ENCODE measurements at regions not wholly inside any gene's neighbourhood (a gene's known extent, or its start where the extent isn't known, plus 50 kb on each side); places are given as distances from the start of the nearest gene placed in this dataset.
"Not testable (repeated sequence)": the region's sequence is repeated elsewhere in the genome, so short reads cannot be mapped to it uniquely, and the experiment has no call there.

DNA sequence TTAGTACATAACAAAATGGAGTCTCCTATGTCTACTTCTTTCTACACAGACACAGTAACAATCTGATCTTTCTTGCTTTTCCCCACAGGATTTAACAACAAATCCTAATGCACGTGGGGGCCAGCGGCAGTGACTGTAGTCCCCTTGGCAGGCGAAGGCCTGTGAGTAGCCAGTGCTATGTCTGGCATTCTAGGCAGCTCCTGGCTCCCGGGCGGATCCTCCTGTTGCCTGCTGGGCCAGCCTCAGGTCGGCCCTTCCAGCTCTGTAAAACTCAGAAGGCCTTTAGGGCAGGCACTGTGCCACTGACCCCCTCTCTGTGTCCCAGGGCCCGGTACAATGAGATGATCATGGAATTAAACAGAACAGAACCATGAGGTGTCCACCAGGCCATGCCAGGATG, 3981.7 kb upstream of the TPTE start:
- DNase-seq (ENCODE audit: low read depth); H3K4me3 ChIP-seq (ENCODE audit: low read depth, low read length): not testable (repeated sequence)

DNA sequence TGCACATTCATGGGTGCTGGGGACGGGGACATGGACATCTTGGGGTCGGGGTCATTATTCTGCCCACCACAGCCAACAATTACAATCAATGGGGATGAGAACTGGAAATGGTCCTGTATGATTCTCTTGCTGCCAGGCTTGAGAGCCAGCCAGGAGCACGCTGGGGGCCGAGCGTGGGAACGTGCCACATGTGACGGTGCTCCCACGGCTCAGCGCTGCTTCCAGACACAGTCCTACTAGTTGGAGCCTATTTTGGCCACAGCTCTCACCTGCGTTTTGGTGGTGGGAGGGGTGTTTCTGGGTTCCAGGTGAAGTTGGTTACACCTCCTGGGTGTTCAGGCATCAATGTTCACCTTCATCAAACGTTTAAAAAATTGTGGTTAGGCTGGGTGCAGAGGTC, 3980.3 kb upstream of the TPTE start:
- H3K4me3 ChIP-seq (ENCODE audit: low read depth, low read length); DNase-seq (ENCODE audit: low read depth): not testable (repeated sequence)

DNA sequence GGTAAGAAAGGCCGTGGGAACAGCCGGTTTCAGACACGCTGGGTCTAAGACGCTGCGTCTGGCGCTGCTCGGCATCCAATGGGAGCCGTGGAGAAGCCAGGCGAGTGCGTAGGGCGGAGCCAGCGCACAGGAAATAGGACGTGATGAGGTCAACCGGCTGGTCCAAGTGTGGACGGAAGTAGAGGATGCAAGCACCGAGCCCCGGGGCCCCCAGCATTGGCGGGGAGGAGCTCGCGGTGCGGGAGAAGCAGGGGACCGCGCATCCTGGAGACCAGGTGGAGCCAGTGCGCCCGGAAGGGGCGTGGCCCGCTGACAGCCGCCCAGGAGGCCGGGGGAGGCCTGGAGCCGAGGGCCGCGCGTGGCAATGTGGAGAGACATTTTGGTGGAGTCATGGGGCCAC, 3976.1 kb upstream of the TPTE start:
- not testable (repeated sequence) for DNase-seq (ENCODE audit: low read depth); H3K4me3 ChIP-seq (ENCODE audit: low read depth, low read length)

DNA sequence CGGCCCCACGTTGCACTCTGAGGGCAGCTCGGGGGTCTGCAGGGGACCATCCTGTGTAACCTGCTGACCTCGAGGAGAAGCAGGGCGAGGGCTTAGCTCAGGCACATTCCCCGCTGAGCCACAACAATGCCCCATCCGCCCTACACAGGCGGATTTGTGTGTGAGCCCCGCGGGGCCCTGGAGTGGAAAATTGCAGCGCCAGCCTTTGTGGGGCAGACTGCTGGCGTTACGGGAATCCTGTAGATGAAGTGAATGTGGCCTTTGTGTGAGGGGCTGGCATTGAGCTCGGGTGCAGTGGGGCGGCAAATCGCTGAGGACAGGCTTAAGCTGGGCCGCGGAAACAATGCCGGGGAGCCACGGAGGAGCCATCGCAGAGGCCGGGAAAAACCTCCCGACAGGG, 3970.3 kb upstream of the TPTE start:
- not testable (repeated sequence) for H3K4me3 ChIP-seq (ENCODE audit: low read depth, low read length); DNase-seq (ENCODE audit: low read depth)

DNA sequence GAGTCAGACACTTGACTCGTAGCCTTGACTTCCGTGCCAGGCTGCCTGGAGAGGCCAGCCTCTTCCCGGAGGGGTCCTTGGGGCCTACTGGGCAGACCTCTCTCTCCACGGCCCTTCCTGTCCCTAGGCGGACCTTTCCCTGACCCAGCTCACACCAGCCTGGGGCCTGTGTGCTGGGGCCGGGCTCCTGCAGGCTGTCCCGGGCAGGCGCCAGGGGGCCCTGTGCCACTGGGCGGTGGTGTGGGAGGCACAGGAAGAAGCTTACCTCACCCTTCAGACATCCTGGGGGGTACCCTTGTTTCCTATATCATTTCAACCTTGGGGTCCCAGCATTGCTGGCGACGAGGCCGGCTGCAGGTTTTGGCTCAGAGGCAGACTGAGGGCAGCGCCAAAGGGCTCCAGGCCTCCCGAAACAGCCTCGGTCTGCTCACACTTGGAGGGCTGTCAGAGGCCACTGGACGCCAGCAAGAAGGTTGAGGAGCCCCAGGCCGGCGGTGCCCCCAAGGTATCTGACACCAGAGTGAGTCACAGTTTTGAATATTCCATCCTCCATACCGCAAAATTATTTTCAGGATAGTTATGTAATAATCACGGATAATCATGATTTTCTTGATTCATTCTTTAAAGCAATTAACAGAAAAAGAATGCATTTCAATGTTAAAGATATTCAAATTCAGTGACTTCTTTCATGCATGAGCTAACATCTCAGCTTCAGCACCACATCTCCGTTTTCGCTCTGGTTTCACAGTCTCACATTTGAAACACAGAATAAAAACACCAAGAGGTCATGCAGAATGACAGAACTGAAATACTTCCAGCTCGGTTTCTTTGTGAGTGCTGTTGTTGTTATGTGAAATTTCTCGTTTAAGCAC, 3967.6 kb upstream of the TPTE start:
- DNase-seq (ENCODE audit: low read depth); H3K4me3 ChIP-seq (ENCODE audit: low read depth, low read length): not testable (repeated sequence)

DNA sequence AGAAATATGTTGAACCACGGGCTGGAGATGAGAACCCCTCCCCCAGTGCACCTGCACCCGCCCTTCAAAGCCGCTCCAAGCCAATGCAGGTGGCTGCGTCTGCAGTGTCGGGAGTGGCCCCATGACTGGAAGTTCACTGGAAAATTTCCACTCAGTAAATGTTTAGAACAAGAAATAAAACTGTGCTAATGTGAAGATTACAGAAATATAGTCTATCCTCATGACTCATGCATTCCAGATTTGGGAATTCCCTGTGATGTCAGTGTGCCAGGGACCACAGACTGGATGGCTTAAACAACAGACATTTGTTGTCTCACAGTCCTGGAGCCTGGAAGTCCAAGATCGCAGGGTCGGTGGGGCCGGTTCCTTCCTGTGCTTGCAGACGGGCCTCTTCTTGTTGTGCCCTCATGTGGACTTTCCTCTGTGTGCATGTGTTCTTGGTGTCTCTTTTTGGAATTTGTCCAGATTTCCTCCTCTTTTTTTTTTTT, 3967.0 kb upstream of the TPTE start:
- H3K4me3 ChIP-seq (ENCODE audit: low read depth, low read length); DNase-seq (ENCODE audit: low read depth): not testable (repeated sequence)

DNA sequence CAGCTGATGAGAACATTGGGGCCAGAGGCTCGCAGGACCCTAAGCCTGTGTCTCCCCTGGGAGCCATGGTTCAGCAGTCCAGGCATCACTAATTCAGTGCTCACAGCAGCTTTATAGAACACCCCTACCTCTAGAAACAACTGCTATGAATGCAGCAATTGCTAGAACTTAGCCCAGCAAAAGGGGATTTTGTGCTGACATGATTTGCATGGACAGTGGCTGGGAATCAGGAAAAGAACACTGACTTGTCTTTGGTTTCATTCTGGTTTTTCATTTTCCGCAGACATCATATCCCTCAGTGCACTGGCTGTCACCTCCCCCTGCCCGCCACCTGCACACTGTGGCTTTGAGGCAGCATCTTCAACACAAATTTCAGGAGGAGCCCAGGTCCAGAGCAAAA, 3964.9 kb upstream of the TPTE start:
- DNase-seq (ENCODE audit: low read depth); H3K4me3 ChIP-seq (ENCODE audit: low read depth, low read length): not testable (repeated sequence)

DNA sequence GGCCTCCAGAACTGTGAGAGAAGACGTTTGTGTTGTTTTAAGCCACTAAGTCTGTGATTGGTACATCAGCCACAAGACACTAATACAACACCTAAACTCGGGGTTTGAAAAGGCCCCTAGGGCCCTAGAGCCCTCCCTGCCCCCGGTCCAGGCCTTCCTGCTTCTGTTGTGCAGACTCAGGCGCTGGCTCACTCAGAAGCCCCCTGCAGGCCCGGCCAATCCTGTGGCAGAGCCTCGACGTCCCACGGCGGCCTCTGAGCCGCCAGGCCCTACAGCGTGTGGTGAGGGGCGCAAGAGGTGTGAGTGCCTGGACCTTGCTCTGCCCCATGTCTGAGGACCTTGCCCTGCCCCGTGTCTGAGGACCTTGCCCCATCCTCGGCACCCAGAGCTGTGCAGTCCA, 3964.0 kb upstream of the TPTE start:
- not testable (repeated sequence) for DNase-seq (ENCODE audit: low read depth); H3K4me3 ChIP-seq (ENCODE audit: low read depth, low read length)

DNA sequence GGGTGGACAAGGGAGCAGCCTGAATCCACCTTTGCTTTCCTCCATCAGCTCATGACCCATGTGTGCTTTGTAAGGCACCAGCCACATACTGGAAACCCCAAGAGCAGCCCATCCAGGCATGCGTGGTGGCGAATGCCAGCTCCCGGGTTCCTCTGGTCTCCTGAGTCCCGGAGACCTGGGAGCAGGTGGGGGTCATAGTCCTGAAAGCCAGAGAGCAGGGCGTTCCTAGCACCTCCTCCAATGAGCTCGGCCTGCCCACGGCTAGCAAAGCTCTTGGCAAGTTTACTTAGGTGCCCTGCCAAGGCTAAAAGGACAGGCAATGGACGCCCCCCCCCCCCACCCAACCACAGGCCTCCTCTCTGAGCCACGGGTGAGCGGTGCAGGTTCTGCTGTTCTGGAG, 3960.2 kb upstream of the TPTE start:
- DNase-seq (ENCODE audit: low read depth); H3K4me3 ChIP-seq (ENCODE audit: low read depth, low read length): not testable (repeated sequence)

DNA sequence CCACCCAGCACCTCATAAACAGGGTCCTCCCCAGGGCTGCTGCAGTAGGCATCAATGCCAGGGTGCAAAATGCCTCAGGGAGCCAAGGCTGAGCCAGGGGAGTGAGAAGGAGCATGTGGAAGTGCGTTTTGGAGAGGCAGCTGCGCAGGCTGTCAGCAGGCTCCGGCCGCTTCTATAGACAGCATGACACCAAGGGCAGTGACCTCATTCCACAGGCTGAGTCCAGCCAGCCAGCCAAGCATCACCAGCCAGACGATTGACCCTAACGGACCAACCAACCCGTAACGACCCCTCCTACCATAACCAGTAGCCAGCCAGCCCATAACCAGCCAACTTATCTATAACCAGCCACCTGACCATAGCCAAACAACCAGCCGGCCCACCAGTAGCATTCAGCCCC, 3959.8 kb upstream of the TPTE start:
- H3K4me3 ChIP-seq (ENCODE audit: low read depth, low read length); DNase-seq (ENCODE audit: low read depth): not testable (repeated sequence)

DNA sequence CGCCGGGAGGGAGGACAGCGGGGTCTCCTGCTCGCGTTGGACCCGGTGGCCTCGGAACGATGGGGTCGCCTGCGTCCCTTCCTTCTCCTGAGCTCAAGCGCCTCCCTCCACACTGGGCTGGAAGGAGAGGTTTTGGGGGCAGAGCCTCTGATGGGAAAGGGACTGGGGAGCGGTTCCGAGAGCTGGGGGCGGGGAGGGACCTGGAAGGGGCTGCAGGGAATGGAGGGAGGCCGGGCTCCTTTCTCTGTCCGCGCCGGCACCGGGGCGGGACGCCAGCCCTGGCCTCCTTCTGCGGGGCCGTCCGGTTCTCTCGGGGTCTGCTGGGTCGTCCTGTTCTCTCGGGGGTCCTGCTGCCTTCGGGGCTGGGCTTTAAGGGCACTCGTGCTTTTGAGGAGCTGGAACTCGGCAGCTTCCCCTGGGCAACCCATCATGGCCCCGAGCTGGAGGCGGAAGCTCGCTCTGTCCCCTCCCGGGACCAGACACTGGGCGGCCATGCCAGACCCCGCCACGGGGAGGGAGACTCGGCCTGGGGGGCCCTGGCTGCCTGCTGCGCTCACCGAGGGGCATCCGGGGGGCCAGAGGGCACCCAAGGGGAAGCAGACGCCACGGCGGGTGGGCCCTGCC, 3956.7 kb upstream of the TPTE start:
- not testable (repeated sequence) for H3K4me3 ChIP-seq (ENCODE audit: low read depth, low read length); DNase-seq (ENCODE audit: low read depth)

DNA sequence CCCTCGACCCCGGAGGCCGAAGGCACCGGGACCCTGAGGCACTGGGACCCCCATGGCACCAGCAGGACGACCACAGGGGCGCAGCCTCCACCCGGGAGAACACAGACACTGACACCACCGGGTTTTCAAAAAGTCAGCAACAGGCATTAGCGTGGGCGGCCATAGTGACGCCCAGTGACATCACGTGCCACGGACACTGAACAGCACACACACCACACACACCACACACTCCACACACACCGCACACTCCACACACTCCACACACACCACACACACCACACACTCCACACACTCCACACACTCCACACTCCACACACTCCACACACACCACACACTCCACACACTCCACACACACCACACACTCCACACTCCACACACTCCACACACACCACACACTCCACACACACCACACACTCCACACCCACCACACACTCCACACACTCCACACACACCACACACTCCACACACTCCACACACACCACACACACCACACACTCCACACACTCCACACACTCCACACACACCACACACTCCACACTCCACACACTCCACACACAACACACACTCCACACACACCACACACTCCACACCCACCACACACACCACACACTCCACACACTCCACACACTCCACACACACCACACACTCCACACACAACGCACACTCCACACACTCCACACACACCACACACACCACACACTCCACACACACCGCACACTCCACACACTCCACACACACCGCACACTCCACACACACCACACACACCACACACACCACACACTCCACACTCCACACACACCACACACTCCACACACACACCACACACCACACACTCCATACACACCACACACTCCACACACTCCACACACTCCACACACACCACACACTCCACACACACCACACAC, 3955.9 kb upstream of the TPTE start:
- H3K4me3 ChIP-seq (ENCODE audit: low read depth, low read length); DNase-seq (ENCODE audit: low read depth): not testable (repeated sequence)

DNA sequence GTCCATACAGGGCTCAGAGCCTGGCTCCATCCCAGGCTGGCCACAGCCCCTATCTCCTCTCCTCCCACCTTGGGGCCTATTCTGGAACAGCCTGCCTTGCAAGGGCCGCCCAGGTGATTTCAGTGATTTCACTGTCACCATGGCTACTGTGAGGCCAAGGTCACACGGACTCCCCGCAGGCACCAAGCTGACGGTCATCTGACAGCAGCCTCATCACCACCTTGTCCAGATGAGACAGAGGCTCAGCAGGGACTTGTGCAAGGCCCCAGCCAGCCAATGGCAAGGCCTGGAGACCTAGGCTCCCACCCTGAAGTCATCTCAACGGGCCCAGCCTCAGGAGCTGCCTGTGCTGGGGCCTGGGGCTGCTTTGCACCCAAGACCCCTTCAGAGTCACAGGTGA, 3953.8 kb upstream of the TPTE start:
- DNase-seq (ENCODE audit: low read depth); H3K4me3 ChIP-seq (ENCODE audit: low read depth, low read length): not testable (repeated sequence)

DNA sequence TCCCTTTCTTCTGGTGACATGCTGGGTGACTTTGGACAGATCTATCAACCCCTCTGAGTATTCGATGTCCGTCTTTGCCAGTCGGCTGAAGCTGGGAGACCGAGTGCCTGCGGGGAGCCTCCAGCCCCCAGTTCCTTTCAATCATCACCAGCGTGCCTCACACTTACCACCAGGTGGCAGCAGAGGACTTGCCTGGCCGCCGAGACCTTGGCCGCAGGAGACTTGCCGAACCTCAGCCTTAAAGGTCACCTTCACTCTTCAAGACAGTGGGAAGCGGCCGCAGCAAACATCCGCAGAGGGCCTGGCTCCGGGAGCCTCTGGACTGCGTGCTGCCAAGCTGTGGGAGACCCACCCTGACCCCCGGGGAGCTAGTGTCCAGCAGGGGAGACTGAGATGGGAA, 3952.2 kb upstream of the TPTE start:
- not testable (repeated sequence) for DNase-seq (ENCODE audit: low read depth); H3K4me3 ChIP-seq (ENCODE audit: low read depth, low read length)

DNA sequence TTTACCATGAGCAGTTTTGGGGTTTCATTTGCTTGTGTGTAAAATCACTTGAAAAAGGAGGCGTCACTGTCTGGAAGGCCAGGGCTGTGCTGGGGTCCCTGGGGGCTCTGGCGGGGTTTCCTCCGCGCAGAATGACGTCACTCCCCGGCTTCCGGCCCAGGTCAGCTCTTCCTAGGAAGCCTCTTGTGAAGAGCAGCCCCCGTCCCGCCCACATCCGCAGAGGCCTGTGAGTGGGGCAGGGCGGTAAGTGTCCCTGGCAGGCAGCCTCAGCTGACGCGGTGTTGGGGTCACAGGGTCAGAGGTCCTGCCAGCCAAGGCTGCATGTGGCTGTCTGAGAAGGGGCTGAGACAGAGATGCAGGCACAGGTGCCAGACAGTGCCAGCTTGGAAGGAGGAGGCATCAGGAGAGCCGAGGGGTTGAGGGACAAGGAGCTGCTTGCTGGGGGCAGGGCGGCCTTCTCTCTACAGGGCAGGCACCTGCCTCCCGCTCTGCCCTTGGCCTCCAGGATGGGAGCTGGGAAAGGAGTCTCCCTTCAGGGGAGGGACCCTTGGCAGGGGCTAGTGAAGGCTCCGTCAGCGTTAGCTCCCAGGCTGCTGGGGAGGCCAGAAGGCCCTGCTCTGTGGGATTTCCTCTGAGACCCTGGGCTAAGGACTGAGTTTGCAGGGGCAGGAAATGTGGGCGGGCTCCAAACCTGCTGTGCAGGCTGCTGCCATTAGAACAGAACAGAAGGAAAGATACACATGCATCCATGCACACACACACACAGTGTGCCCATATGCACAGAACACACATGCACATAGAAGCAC, 3951.6 kb upstream of the TPTE start:
- not testable (repeated sequence) for DNase-seq (ENCODE audit: low read depth); H3K4me3 ChIP-seq (ENCODE audit: low read depth, low read length)

DNA sequence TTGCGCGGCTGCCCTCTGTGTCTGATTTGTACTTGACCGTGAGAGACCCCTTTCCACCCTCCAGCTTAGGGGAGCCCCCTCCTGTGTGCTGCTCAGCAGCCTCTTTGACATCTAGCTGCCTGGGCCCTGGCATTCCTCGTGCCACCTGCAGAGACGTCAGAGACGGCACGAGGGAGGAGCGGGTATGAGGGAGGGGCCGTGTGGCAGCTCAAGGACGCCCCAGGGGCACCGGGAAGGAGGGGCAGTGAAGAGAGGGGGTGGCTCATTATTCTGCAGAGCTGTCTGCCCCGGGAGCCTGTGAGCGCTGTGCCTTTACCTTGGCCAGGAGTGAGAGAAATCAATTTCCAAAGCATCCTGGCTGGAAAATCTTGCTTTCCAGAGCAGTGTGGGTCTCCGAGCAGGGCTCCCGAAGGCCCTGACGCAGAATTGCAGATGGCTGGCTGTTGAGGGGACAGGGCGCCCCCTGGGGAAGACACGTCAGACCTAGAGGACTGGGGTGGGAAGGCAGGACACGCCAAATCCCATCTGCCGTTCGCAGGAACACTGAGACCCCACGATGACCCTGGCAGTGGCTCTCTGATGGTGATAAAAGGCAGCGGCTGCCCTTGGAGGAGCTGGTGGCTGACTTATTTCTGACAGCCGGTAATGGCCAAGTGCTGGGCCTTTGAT, 3950.5 kb upstream of the TPTE start:
- DNase-seq (ENCODE audit: low read depth); H3K4me3 ChIP-seq (ENCODE audit: low read depth, low read length): not testable (repeated sequence)

DNA sequence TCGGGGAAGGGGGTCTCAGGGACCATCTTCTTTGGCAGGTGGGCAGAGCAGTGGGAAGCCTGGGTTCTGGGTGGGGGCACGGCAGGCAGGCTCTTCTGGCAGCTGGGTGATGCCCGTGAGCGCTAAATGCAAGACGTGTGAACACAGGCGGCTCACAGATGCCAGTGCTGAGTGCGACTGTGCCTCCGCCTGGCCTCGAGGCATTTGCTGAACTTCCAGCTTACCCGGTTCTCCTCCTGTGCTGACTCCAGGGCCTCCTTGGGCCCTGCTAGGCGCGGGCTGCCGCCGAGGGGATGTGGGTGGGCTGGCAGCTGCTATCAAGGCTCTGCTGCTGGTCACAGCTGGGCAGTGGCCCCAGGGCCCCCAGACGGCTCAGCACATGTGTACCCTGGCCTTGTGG, 3947.8 kb upstream of the TPTE start:
- not testable (repeated sequence) for DNase-seq (ENCODE audit: low read depth); H3K4me3 ChIP-seq (ENCODE audit: low read depth, low read length)

DNA sequence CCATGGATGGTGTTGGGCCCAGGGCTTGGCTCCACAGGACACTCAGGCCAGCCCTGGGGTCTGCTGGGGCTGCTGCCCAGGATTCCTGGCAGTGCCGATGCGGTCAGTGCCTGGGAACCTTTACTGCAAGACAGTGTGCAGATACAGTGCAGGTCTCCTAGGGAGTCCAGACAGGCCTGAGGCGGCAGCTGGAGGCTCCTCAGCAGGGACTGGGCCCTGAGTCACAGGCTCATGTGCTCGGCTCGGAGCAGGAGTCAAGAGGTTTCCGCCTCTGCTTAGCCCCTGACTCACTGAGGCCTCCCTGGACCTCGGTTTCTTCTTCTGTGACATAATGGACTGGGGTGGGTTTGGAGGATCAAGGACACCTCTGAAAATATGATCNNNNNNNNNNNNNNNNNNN, 3941.6 kb upstream of the TPTE start:
- not testable (repeated sequence) for H3K4me3 ChIP-seq (ENCODE audit: low read depth, low read length); DNase-seq (ENCODE audit: low read depth)
